BE2C (cell line): ENCODE measurements at regions not wholly inside any gene's neighbourhood (a gene's known extent, or its start where the extent isn't known, plus 50 kb on each side); places are given as distances from the start of the nearest gene placed in this dataset.

Source experiments
- DNase-seq: peaks from one replicate; pipeline ENCODE4 v3.0.0-alpha.2; 2020
- H3K27me3 ChIP-seq: fragments of 250-450 bp; sonication (Bioruptor Pico); 2 replicates; pipeline ENCODE4 v1.5.1; 2020; ENCODE audit warnings: mild to moderate bottlenecking
- H3K36me3 ChIP-seq: fragments of 250-450 bp; sonication (Bioruptor Pico); 2 replicates; pipeline ENCODE4 v1.5.1; 2020; ENCODE audit warnings: mild to moderate bottlenecking
- H3K4me1 ChIP-seq: fragments of 250-450 bp; sonication (Bioruptor Pico); 2 replicates; pipeline ENCODE4 v1.5.1; 2020
- H3K4me3 ChIP-seq: 2 replicates; pipeline ENCODE4 v1.5.1; 2011; ENCODE audit warnings: low read depth, low read length
- H3K9me3 ChIP-seq: fragments of 250-450 bp; sonication (Bioruptor Pico); 2 replicates; pipeline ENCODE4 v1.5.1; 2020
- TF ChIP-seq, protein P1 (sequence below): IDR thresholded peaks from 2 replicates; pipeline ENCODE4 v1.5.1; 2012; ENCODE audit warnings: mild to moderate bottlenecking, low read depth, low read length

DNA sequence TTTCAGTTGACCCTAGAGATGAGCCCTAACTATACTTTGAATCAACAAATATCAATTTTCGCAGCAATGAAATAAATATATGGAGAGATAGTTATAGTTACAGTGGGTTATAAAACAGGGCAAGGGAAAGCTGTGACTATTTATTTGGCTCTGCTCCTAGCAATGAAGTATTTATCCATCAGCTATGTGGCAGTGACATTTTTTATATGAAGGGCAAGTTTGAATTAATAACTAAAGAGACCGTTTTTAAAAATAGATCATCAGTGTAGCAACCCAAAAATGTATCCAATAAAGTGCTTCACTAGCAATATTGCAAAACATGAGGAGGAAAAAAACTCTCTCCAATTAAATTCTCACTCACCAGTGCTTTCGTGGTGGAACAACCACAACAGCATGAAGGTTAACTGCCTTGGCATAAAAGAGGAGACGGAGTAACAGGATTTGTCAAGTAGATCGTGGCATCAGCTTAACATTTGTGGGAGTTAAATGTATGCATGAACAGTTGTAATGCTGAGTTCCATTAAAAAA lies 58.1 kb upstream of the NUDT4 start:
- Histone ChIP-seq H3K4me3 (no peak overlapping the region), H3K36me3 (no peaks in the 10 kb centered on the region), H3K9me3 (no peaks in the 10 kb centered on the region), H3K4me1 (peaks cover 10% of the 10 kb centered on the region), H3K27me3 (no peaks in the 10 kb centered on the region)
- TF ChIP-seq, protein P1, sequence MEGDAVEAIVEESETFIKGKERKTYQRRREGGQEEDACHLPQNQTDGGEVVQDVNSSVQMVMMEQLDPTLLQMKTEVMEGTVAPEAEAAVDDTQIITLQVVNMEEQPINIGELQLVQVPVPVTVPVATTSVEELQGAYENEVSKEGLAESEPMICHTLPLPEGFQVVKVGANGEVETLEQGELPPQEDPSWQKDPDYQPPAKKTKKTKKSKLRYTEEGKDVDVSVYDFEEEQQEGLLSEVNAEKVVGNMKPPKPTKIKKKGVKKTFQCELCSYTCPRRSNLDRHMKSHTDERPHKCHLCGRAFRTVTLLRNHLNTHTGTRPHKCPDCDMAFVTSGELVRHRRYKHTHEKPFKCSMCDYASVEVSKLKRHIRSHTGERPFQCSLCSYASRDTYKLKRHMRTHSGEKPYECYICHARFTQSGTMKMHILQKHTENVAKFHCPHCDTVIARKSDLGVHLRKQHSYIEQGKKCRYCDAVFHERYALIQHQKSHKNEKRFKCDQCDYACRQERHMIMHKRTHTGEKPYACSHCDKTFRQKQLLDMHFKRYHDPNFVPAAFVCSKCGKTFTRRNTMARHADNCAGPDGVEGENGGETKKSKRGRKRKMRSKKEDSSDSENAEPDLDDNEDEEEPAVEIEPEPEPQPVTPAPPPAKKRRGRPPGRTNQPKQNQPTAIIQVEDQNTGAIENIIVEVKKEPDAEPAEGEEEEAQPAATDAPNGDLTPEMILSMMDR, result no peak
- DNase-seq, result no peak

DNA sequence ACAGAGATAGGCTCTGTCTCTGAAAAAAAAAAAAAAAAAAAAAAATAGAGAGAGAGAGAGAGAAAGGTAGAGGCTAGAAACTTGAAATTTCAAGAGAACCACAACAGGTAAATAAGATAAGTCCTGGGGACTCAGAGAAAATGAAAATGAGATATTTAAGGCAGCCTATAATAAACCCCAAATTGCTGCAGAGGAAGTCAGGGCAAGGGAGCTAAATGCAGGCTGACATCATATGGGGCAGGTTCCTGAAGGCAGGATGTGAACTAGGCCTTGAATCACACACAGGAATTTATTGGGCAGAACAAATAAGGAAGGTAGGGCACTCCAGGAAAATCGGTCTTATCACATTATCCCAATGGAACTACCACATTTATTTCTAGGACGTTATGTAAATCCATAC lies 54.9 kb upstream of the NUDT4 start:
- no peaks in the 10 kb centered on the region for H3K27me3 ChIP-seq
- H3K9me3 ChIP-seq, result no peaks in the 10 kb centered on the region
- DNase-seq, result no peak
- TF ChIP-seq, protein P1, result no peak
- H3K36me3 ChIP-seq, result no peaks in the 10 kb centered on the region
- H3K4me3 ChIP-seq, result no peak overlapping the region
- peaks cover 4% of the 10 kb centered on the region for H3K4me1 ChIP-seq

DNA sequence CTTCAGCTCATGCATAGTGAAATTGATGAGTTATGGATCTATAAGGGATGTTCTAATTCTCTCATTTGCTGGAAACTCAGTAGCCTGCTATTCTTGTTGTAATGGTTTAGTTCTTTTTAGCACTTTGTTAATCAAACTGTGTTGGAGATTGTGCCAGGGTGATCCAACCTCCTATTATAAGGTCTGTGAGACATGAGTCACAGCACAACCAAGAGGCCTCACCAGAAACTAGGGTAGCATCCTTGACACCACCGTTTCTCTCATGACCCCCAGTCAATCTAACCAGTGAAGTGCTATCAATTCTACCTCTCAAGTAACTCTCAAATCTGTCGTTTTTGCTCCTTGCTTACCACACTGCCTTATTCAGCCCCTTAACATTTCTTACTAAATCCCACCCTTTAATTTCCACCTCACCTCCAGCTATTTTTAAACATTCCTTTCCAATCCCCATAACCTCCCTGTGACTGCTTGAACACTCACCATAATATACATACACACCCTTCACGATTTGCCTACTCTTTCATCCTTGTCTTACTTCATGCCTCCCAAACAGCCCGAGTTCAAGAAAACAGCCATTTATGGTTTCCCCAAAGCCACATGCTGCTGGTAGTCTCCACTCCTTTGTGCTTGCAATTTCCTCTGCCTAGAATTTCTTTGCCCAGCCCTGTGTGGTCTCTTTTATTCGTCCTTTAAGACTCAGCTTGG lies 53.9 kb upstream of the NUDT4 start:
- H3K9me3 ChIP-seq, result no peaks in the 10 kb centered on the region
- peaks cover 2% of the 10 kb centered on the region for H3K4me1 ChIP-seq
- no peaks in the 10 kb centered on the region for H3K27me3 ChIP-seq
- H3K36me3 ChIP-seq, result no peaks in the 10 kb centered on the region
- DNase-seq, result no peak
- H3K4me3 ChIP-seq, result no peak overlapping the region
- TF ChIP-seq, protein P1, result no peak

DNA sequence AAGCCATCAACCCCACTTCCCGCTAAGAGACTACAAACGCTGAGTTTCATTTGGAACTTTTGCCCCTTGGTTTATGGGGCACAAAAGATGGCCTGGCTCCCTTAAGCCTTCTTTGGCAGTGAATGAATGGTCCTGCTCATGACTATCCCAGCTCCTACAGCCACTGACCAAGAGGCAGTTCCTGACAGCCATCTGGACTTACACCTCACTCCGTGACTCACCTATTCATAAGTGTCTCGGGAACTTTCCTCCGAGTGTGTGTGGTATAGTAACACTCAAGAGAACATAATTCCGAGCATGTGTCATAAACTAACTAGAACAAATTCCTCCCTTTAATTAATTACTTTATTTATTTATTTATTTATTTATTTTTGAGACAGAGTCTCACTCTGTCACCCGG lies 51.9 kb upstream of the NUDT4 start:
- Histone ChIP-seq H3K4me1 (no peaks in the 10 kb centered on the region), H3K27me3 (no peaks in the 10 kb centered on the region), H3K9me3 (no peaks in the 10 kb centered on the region), H3K36me3 (no peaks in the 10 kb centered on the region), H3K4me3 (no peak overlapping the region)
- DNase-seq, result no peak
- TF ChIP-seq, protein P1, result no peak
